HepG2 (cell line): ENCODE measurements at regions not wholly inside any gene's neighbourhood (a gene's known extent, or its start where the extent isn't known, plus 50 kb on each side); places are given as distances from the start of the nearest gene placed in this dataset.

Source experiments
- ATAC-seq: fragments of 200-7000 bp; cut with Tn5 transposase; 3 replicates; pipeline ENCODE4 v1.9.1; 2020; ENCODE audit warnings: mild to moderate bottlenecking, moderate library complexity
- BruUV-seq: library from RNA; stranded (reverse); fragments of 400-500 nt; replicated peaks from 2 replicates; lab custom pipeline; 2021; lab: Mats Ljungman, UMichigan
- CTCF ChIA-PET: fragments of 300-600 bp; formaldehyde crosslinking; extraction: SDS; loops from one replicate; lab custom pipeline; 2021; ENCODE audit warnings: low total read pairs, inconsistent platforms, low intra/inter-chr PET ratio; lab: Yijun Ruan, JAX
- POLR2A ChIA-PET: fragments of 350-600 bp; sonication (Branson Sonifier 250); formaldehyde crosslinking; loops from one replicate; lab custom pipeline; 2020; ENCODE audit warnings: antibody characterized with exemption, inconsistent platforms; lab: Yijun Ruan, JAX
- DNase-seq: peaks from one replicate; pipeline ENCODE4 v3.0.0-alpha.2; 2015; ENCODE audit warnings: low spot score
- FAIRE-seq: peaks from 3 replicates; lab custom pipeline; 2011; peaks lifted over from hg19 to GRCh38; lab: Jason Lieb, UNC
- H2AFZ ChIP-seq: one replicate; pipeline ENCODE4 v1.6.1; 2011; ENCODE audit warnings: low read length, inconsistent platforms
- H3K27ac ChIP-seq: fragments of 300-600 bp; 3 replicates; pipeline ENCODE4 v1.8.0; 2011; ENCODE audit warnings: mixed run types, mild to moderate bottlenecking, mixed read lengths, low read length, inconsistent platforms; ENCODE audit not compliant: insufficient read depth; ENCODE audit errors: extremely low read length
- H3K27me3 ChIP-seq, 2 experiments: fragments of 200-600 bp in 1 of 2; 2 replicates in 1 of 2; 3 replicates in 1 of 2; pipeline versions ENCODE4 v1.6.0 to v1.8.0; 2011; ENCODE audit warnings: low read length in 2 of 2, mild to moderate bottlenecking in 2 of 2, moderate library complexity in 2 of 2, inconsistent platforms in 1 of 2; ENCODE audit not compliant: insufficient read depth in 2 of 2, control insufficient read depth in 1 of 2
- H3K36me3 ChIP-seq, 2 experiments: fragments of 200-600 bp in 1 of 2; replicated peaks in 1 of 2; 2 replicates in 1 of 2; 3 replicates in 1 of 2; pipeline versions ENCODE4 v1.5.1 to v1.8.0; 2011; ENCODE audit warnings: low read length in 2 of 2, inconsistent platforms in 1 of 2; ENCODE audit not compliant: insufficient read depth in 2 of 2, control insufficient read depth in 1 of 2
- H3K4me1 ChIP-seq: 2 replicates; pipeline ENCODE4 v1.5.1; 2012; ENCODE audit warnings: low read length, inconsistent platforms; ENCODE audit not compliant: insufficient read depth
- H3K4me2 ChIP-seq: 2 replicates; pipeline ENCODE4 v1.6.0; 2011; ENCODE audit warnings: low read depth, low read length, inconsistent platforms
- H3K4me3 ChIP-seq, 3 experiments: fragments of 200-600 bp in 1 of 3; sonication (generic), shearing (Covaris generic) in 1 of 3; replicated peaks in 1 of 3; 2 replicates each; pipeline ENCODE4 v1.5.1; 2011 to 2016; ENCODE audit warnings: low read length in 3 of 3, inconsistent platforms in 2 of 3, low read depth in 2 of 3, mild to moderate bottlenecking in 2 of 3, control low read depth in 1 of 3, mixed read lengths in 1 of 3; ENCODE audit not compliant: insufficient read depth in 1 of 3
- H3K79me2 ChIP-seq: one replicate; pipeline ENCODE4 v1.6.1; 2011; ENCODE audit warnings: low read length, inconsistent platforms; ENCODE audit not compliant: insufficient read depth
- H3K9ac ChIP-seq: 2 replicates; pipeline ENCODE4 v1.6.0; 2011; ENCODE audit warnings: mild to moderate bottlenecking, low read depth, low read length, inconsistent platforms; ENCODE audit not compliant: insufficient read depth
- H3K9me3 ChIP-seq: 2 replicates; pipeline ENCODE4 v1.5.1; 2012; ENCODE audit warnings: mild to moderate bottlenecking, low read length
- H4K20me1 ChIP-seq: 2 replicates; pipeline ENCODE4 v1.6.0; 2011; ENCODE audit warnings: inconsistent platforms, mild to moderate bottlenecking, low read length, moderate library complexity; ENCODE audit not compliant: insufficient read depth
- ATF4 ChIP-seq, 2 experiments: fragments of 450-650 bp in 1 of 2; sonication (generic) in 1 of 2; formaldehyde crosslinking; IDR thresholded peaks; 2 replicates each; pipeline versions ENCODE4 v1.5.0 to v1.8.0; 2020 to 2022; ENCODE audit warnings: mild to moderate bottlenecking in 1 of 2, missing genetic modification reagents in 1 of 2
- BCL6 ChIP-seq: IDR thresholded peaks from 2 replicates; pipeline ENCODE4 v1.6.1; 2016; ENCODE audit warnings: missing genetic modification reagents, missing compliant biosample characterization
- DMTF1 ChIP-seq: sonication (generic); formaldehyde crosslinking; IDR thresholded peaks from 2 replicates; pipeline ENCODE4 v1.4.0; 2020; ENCODE audit warnings: mild to moderate bottlenecking, missing genetic modification reagents
- KLF6 ChIP-seq: IDR thresholded peaks from 2 replicates; pipeline ENCODE4 v1.8.0; 2016; ENCODE audit warnings: missing biosample characterization, missing genetic modification reagents
- MIER2 ChIP-seq: IDR thresholded peaks from 2 replicates; pipeline ENCODE4 v1.6.1; 2016; ENCODE audit warnings: missing biosample characterization, missing genetic modification reagents
- SMAD3 ChIP-seq: sonication (generic); formaldehyde crosslinking; IDR thresholded peaks from 2 replicates; pipeline ENCODE4 v1.4.0; 2020; ENCODE audit warnings: missing genetic modification reagents
- ZNF280D ChIP-seq: sonication (generic); formaldehyde crosslinking; IDR thresholded peaks from 2 replicates; pipeline ENCODE4 v1.5.1; 2020; ENCODE audit warnings: mild to moderate bottlenecking, missing genetic modification reagents
- ZNF281 ChIP-seq: sonication (generic); formaldehyde crosslinking; IDR thresholded peaks from 2 replicates; pipeline ENCODE4 v1.4.0; 2020; ENCODE audit warnings: missing genetic modification reagents, borderline replicate concordance
- ZNF335 ChIP-seq: sonication (generic); formaldehyde crosslinking; IDR thresholded peaks from 2 replicates; pipeline ENCODE4 v1.4.0; 2020; ENCODE audit warnings: missing genetic modification reagents
- ZNF468 ChIP-seq: sonication (generic); formaldehyde crosslinking; IDR thresholded peaks from 2 replicates; pipeline ENCODE4 v1.8.0; 2022; ENCODE audit warnings: mild to moderate bottlenecking, moderate library complexity, missing genetic modification reagents
- ZNF564 ChIP-seq: sonication (generic); formaldehyde crosslinking; IDR thresholded peaks from 2 replicates; pipeline ENCODE4 v1.8.1; 2023; ENCODE audit warnings: mild to moderate bottlenecking, missing genetic modification reagents
- ZNF570 ChIP-seq: sonication (generic); formaldehyde crosslinking; IDR thresholded peaks from 2 replicates; pipeline ENCODE4 v1.4.0; 2020; ENCODE audit warnings: mild to moderate bottlenecking, missing genetic modification reagents, borderline replicate concordance
- ZNF720 ChIP-seq: sonication (generic); formaldehyde crosslinking; IDR thresholded peaks from 2 replicates; pipeline ENCODE4 v1.4.0; 2020; ENCODE audit warnings: missing genetic modification reagents
- ZNF776 ChIP-seq: sonication (generic); formaldehyde crosslinking; IDR thresholded peaks from 2 replicates; pipeline ENCODE4 v1.4.0; 2020; ENCODE audit warnings: mild to moderate bottlenecking, missing genetic modification reagents
- ZSCAN30 ChIP-seq: sonication (generic); formaldehyde crosslinking; IDR thresholded peaks from 2 replicates; pipeline ENCODE4 v1.5.0; 2020; ENCODE audit warnings: mild to moderate bottlenecking, missing genetic modification reagents
- WGBS: methylation state at CpG from one replicate; pipeline ENCODE4 v1.1.6; 2017; ENCODE audit warnings: low lambda C conversion rate; 5-methylcytosine and 5-hydroxymethylcytosine counted together
- in situ Hi-C: cut with HindIII; loops from 2 replicates; pipeline ENCODE4 v1.10.0; 2017; ENCODE audit warnings: low pct_unique_long_range_greater_than_20kb; ENCODE audit not compliant: extremely low pct_ligation_motif_present
- intact Hi-C: fragments of 100-400 bp; cut with micrococcal nuclease; formaldehyde crosslinking; loops from one replicate; pipeline ENCODE4 v1.10.0; 2022; ENCODE audit not compliant: unreplicated experiment

GRCh38 chr7:125681508-125681907 is 751.9 kb upstream of the POT1 start (continued):
- TF ChIP-seq ZNF720 (no peak), KLF6 (CRISPR knock-in tag) (no peak), ZNF281 (no peak), ZNF335 (CRISPR knock-in tag) (no peak)

- in situ Hi-C loops = no loop called here
- CTCF ChIA-PET = no interaction called here
- Histone ChIP-seq H3K9me3 (peaks cover 20% of the 10 kb centered on the region; the same call in 1 of the 2 replicates), H3K79me2 (no peaks in the 10 kb centered on the region), H3K4me2 (no peak overlapping the region), H3K4me3 (no peak overlapping the region), H3K9ac (no peak overlapping the region), H3K27ac (no peak overlapping the region), H3K4me1 (no peaks in the 10 kb centered on the region), H2AFZ (no peak overlapping the region), H3K27me3 (no peaks in the 10 kb centered on the region), H4K20me1 (no peaks in the 10 kb centered on the region), H3K36me3 (no peaks in the 10 kb centered on the region)
- BruUV-seq = no TSS peak
- POLR2A ChIA-PET = no interaction called here
- FAIRE-seq (no peak), ATAC-seq (no peak), DNase-seq (no peak)
- intact Hi-C loops = no loop called here
- WGBS = 2% methylated on average over 2 of the region's 2 CpGs
- TF ChIP-seq MIER2 (no peak), SMAD3 (CRISPR knock-in tag) (no peak), ZNF570 (CRISPR knock-in tag) (no peak), BCL6 (no peak), ZNF280D (CRISPR knock-in tag) (no peak), DMTF1 (CRISPR knock-in tag) (no peak), ZNF776 (CRISPR knock-in tag) (no peak), ZSCAN30 (CRISPR knock-in tag) (no peak), ZNF564 (CRISPR knock-in tag) (no peak), ATF4 (CRISPR knock-in tag; IDR thresholded peaks at IDR 0.05) (no peak), ZNF468 (CRISPR knock-in tag) (no peak)
These were observed 749.1 kb upstream of the POT1 start for GRCh38 chr7:125678771-125679170.
